Activated CD4-positive, alpha-beta memory T cell treated with anti-CD3 and anti-CD28 coated beads, Interleukin-2, amount 10 ng/mL, durations not matched to agents 7 days and 5 days (primary cell): ENCODE measurements at regions not wholly inside any gene's neighbourhood (a gene's known extent, or its start where the extent isn't known, plus 50 kb on each side); places are given as distances from the start of the nearest gene placed in this dataset.
"Not testable (repeated sequence)": the region's sequence is repeated elsewhere in the genome, so short reads cannot be mapped to it uniquely, and the experiment has no call there.

Source experiments
- CTCF ChIA-PET: fragments of 350-600 bp; sonication (Branson Sonifier 250); formaldehyde crosslinking; loops from one replicate; lab custom pipeline; 2021; ENCODE audit warnings: antibody characterized with exemption, inconsistent platforms; lab: Charles Lee
- POLR2A ChIA-PET: fragments of 350-600 bp; sonication (Branson Sonifier 250); formaldehyde crosslinking; loops from one replicate; lab custom pipeline; 2021; ENCODE audit warnings: antibody characterized with exemption; lab: Charles Lee
- DNase-seq: peaks from one replicate; pipeline ENCODE4 v3.0.0-alpha.2; 2020
- H3K27ac Mint-ChIP-seq: one replicate; pipeline ENCODE4 v1.8.0; 2021; ENCODE audit warnings: mild to moderate bottlenecking, mixed read lengths
- H3K27me3 Mint-ChIP-seq: one replicate; pipeline ENCODE4 v1.8.0; 2021; ENCODE audit warnings: mixed read lengths
- H3K36me3 Mint-ChIP-seq: one replicate; pipeline ENCODE4 v1.8.0; 2021; ENCODE audit warnings: low read depth, mixed read lengths
- H3K4me1 Mint-ChIP-seq: one replicate; pipeline ENCODE4 v1.8.0; 2021; ENCODE audit warnings: mixed read lengths
- H3K4me3 Mint-ChIP-seq: one replicate; pipeline ENCODE4 v1.8.0; 2021; ENCODE audit warnings: mild to moderate bottlenecking, mixed read lengths
- H3K9me3 Mint-ChIP-seq: one replicate; pipeline ENCODE4 v1.8.0; 2021; ENCODE audit warnings: mixed read lengths

- CTCF ChIA-PET, result no interaction called here
- H3K36me3 Mint-ChIP-seq, result no peaks in the 10 kb centered on the region
- no peak overlapping the region for H3K27ac Mint-ChIP-seq
- no peaks in the 10 kb centered on the region for H3K9me3 Mint-ChIP-seq
- no peaks in the 10 kb centered on the region for H3K27me3 Mint-ChIP-seq
- POLR2A ChIA-PET, result no interaction called here
- no peaks in the 10 kb centered on the region for H3K4me1 Mint-ChIP-seq
- H3K4me3 Mint-ChIP-seq, result no peak overlapping the region
- DNase-seq, result no peak
Measured at GRCh38 chr1:187588917-187589316, 760.2 kb downstream of the PLA2G4A start.

- Mint-ChIP-seq H3K27ac (no peak overlapping the region), H3K4me1 (no peaks in the 10 kb centered on the region), H3K27me3 (no peaks in the 10 kb centered on the region), H3K4me3 (no peak overlapping the region), H3K9me3 (peaks cover 4% of the 10 kb centered on the region), H3K36me3 (no peaks in the 10 kb centered on the region)
- ChIA-PET CTCF (no interaction called here), POLR2A (no interaction called here)
- DNase-seq, result no peak
Measured at GRCh38 chr1:187605736-187606135, 777.0 kb downstream of the PLA2G4A start.

GRCh38 chr1:187615853-187616735, 787.3 kb downstream of the PLA2G4A start:
- H3K27me3 Mint-ChIP-seq, H3K27ac Mint-ChIP-seq, H3K9me3 Mint-ChIP-seq, H3K36me3 Mint-ChIP-seq, POLR2A ChIA-PET, CTCF ChIA-PET, H3K4me1 Mint-ChIP-seq, DNase-seq, H3K4me3 Mint-ChIP-seq: not testable (repeated sequence)

GRCh38 chr1:187616830-187617229, 788.1 kb downstream of the PLA2G4A start:
- DNase-seq, H3K27me3 Mint-ChIP-seq, H3K4me1 Mint-ChIP-seq, H3K9me3 Mint-ChIP-seq, H3K4me3 Mint-ChIP-seq, H3K36me3 Mint-ChIP-seq, CTCF ChIA-PET, POLR2A ChIA-PET, H3K27ac Mint-ChIP-seq: not testable (repeated sequence)

GRCh38 chr1:187617776-187618175, 789.0 kb downstream of the PLA2G4A start:
- CTCF ChIA-PET, result no interaction called here
- no peaks in the 10 kb centered on the region for H3K36me3 Mint-ChIP-seq
- POLR2A ChIA-PET, result no interaction called here
- no peak for DNase-seq
- no peaks in the 10 kb centered on the region for H3K27me3 Mint-ChIP-seq
- no peaks in the 10 kb centered on the region for H3K4me1 Mint-ChIP-seq
- H3K27ac Mint-ChIP-seq, result no peak overlapping the region
- H3K9me3 Mint-ChIP-seq, result peaks cover 9% of the 10 kb centered on the region
- no peak overlapping the region for H3K4me3 Mint-ChIP-seq

GRCh38 chr1:187619175-187619574, 790.4 kb downstream of the PLA2G4A start:
- CTCF ChIA-PET, result no interaction called here
- POLR2A ChIA-PET, result no interaction called here
- no peak overlapping the region for H3K27ac Mint-ChIP-seq
- peaks cover 9% of the 10 kb centered on the region for H3K9me3 Mint-ChIP-seq
- no peak overlapping the region for H3K4me3 Mint-ChIP-seq
- H3K36me3 Mint-ChIP-seq, result no peaks in the 10 kb centered on the region
- H3K4me1 Mint-ChIP-seq, result no peaks in the 10 kb centered on the region
- H3K27me3 Mint-ChIP-seq, result no peaks in the 10 kb centered on the region
- DNase-seq, result no peak

GRCh38 chr1:187621951-187622350, 793.2 kb downstream of the PLA2G4A start:
- CTCF ChIA-PET, result no interaction called here
- DNase-seq, result no peak
- Mint-ChIP-seq H3K27me3 (no peaks in the 10 kb centered on the region), H3K36me3 (no peaks in the 10 kb centered on the region), H3K4me1 (no peaks in the 10 kb centered on the region), H3K27ac (no peak overlapping the region), H3K4me3 (no peak overlapping the region), H3K9me3 (peaks cover 5% of the 10 kb centered on the region)
- POLR2A ChIA-PET, result no interaction called here

GRCh38 chr1:187622545-187622944, 793.8 kb downstream of the PLA2G4A start:
- POLR2A ChIA-PET, result no interaction called here

GRCh38 chr1:187624812-187625545, 796.2 kb downstream of the PLA2G4A start:
- DNase-seq, result no peak
- no peaks in the 10 kb centered on the region for H3K36me3 Mint-ChIP-seq
- H3K4me3 Mint-ChIP-seq, result no peak overlapping the region
- no peaks in the 10 kb centered on the region for H3K9me3 Mint-ChIP-seq
- H3K27me3 Mint-ChIP-seq, result no peaks in the 10 kb centered on the region
- ChIA-PET POLR2A (no interaction called here), CTCF (no interaction called here)
- no peak overlapping the region for H3K27ac Mint-ChIP-seq
- H3K4me1 Mint-ChIP-seq, result no peaks in the 10 kb centered on the region

More at GRCh38 chr1:187622545-187622944, 793.8 kb downstream of the PLA2G4A start:
- CTCF ChIA-PET, result no interaction called here
- H3K27me3 Mint-ChIP-seq, result no peaks in the 10 kb centered on the region
- no peaks in the 10 kb centered on the region for H3K4me1 Mint-ChIP-seq
- peaks cover 5% of the 10 kb centered on the region for H3K9me3 Mint-ChIP-seq
- H3K27ac Mint-ChIP-seq, result no peak overlapping the region
- no peak for DNase-seq
- H3K36me3 Mint-ChIP-seq, result no peaks in the 10 kb centered on the region
- H3K4me3 Mint-ChIP-seq, result no peak overlapping the region

GRCh38 chr1:187626056-187626455, 797.3 kb downstream of the PLA2G4A start:
- POLR2A ChIA-PET, result no interaction called here
- CTCF ChIA-PET, result no interaction called here
- H3K4me3 Mint-ChIP-seq, result no peak overlapping the region
- DNase-seq, result no peak
- no peaks in the 10 kb centered on the region for H3K4me1 Mint-ChIP-seq
- no peak overlapping the region for H3K27ac Mint-ChIP-seq
- H3K36me3 Mint-ChIP-seq, result no peaks in the 10 kb centered on the region
- H3K9me3 Mint-ChIP-seq, result peaks cover 1% of the 10 kb centered on the region
- no peaks in the 10 kb centered on the region for H3K27me3 Mint-ChIP-seq

- H3K27ac Mint-ChIP-seq, result no peak overlapping the region
- peaks cover 3% of the 10 kb centered on the region for H3K9me3 Mint-ChIP-seq
- no peak for DNase-seq
- H3K36me3 Mint-ChIP-seq, result no peaks in the 10 kb centered on the region
- CTCF ChIA-PET, result no interaction called here
- no peak overlapping the region for H3K4me3 Mint-ChIP-seq
- no peaks in the 10 kb centered on the region for H3K27me3 Mint-ChIP-seq
- POLR2A ChIA-PET, result no interaction called here
- no peaks in the 10 kb centered on the region for H3K4me1 Mint-ChIP-seq
Measured at GRCh38 chr1:187627516-187627915, 798.8 kb downstream of the PLA2G4A start.

GRCh38 chr1:187629075-187629474, 800.3 kb downstream of the PLA2G4A start:
- Mint-ChIP-seq H3K27me3 (no peaks in the 10 kb centered on the region), H3K4me3 (no peak overlapping the region), H3K4me1 (no peaks in the 10 kb centered on the region), H3K27ac (no peak overlapping the region), H3K9me3 (peaks cover 3% of the 10 kb centered on the region), H3K36me3 (no peaks in the 10 kb centered on the region)
- no peak for DNase-seq
- ChIA-PET POLR2A (no interaction called here), CTCF (no interaction called here)

- Mint-ChIP-seq H3K27ac (no peak overlapping the region), H3K36me3 (no peaks in the 10 kb centered on the region), H3K4me1 (no peaks in the 10 kb centered on the region), H3K9me3 (peaks cover 9% of the 10 kb centered on the region), H3K4me3 (no peak overlapping the region), H3K27me3 (no peaks in the 10 kb centered on the region)
- CTCF ChIA-PET, result interaction anchor here (1.1 kb wide), 1 partner anchor 150 kb away, joined by 5 read pairs; no protein-coding TSS in a partner anchor
- POLR2A ChIA-PET, result no interaction called here
- no peak for DNase-seq
Measured at GRCh38 chr1:187630653-187631380, 802.1 kb downstream of the PLA2G4A start.
